ENCODE measurements at regions not wholly inside any gene's neighbourhood (a gene's known extent, or its start where the extent isn't known, plus 50 kb on each side); places are given as distances from the start of the nearest gene placed in this dataset.

DNA sequence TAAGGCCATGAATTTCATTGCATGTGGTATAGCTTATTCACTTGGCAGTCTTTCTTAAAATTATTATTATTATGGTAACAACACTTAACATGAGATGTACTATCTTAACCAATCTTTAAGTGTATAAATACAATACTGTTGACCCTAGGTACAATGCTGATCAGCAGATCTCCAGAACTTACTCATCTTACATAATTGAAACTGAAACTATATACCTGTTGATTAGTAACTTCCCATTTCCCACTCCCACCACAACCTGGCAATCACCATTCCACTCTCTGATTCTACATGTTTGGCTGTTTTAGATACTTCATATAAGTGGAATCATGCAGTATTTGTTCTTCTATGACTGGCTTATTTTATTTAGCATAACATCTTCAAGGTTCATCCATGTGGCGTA is 150.2 kb upstream of the POU2AF2 start:
- no peak for DNase-seq (ENCODE audit: low spot score)

DNA sequence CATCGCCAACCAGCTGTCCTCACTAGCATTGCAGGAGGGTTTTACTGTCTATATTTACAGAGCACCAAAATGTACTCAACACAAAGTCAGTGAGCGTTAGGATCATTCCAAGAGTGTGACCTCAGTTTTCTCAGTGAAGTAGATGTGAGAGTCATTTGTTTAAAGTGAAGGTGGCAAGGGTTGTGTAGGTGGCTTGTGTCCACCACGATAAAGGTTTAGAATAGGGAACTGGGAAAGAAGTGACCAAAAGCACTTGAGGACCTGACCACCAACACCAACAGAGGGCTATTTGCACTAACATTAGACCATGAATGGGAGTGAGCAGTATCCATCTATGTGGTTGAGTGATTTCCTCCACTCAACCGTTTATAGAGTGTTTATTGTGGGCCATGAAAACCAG is 152.5 kb upstream of the POU2AF2 start:
- DNase-seq (ENCODE audit: low spot score): no peak

DNA sequence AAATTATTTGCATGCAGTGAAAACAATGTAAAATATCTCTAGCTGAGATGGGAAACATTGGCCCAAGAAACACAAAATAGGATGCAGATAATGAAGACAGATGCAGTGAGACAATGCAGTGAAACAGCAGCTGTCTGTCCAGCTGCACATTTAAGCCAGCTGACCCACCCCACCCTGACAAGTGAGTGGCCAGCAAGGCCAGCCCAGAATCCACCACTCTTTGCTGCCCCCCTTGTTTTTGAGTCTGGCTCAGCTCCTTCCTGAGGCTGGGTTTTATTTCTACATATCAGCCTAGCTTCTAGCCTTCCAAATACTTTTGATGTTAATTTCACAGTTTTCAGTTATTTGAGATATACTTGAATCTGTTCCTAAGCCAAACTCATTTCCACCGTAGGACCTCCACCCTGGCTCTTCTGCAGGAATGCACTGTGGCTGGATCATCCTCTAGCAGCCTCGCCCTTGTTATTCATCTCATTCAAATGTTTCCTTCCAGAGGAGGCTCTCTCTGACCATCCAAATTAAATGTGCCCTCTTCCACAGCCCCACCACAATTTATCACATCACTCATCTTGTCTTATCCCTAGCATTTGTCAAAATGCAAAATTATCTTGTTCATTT is 154.1 kb upstream of the POU2AF2 start:
- no peak for DNase-seq (ENCODE audit: low spot score)

DNA sequence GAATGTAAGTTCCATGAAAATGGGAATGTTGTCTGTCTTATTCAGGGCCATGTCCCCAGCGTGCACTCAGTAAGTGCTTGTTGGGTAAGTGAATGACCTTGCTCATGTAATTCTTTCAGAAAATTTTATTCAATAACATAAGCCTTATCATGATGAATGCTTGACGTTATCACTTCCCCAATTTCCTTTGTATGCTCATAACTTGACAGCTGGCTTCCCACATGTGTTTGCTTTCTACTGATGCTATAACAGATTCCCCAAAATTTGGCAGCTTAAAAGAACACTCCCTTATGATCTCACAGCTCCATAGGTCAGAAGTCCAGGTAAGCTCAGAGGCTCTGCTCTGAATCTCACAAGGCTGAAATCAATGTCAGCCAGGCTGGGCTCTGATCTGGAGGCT is 155.8 kb upstream of the POU2AF2 start:
- no peak for DNase-seq (ENCODE audit: low spot score)

DNA sequence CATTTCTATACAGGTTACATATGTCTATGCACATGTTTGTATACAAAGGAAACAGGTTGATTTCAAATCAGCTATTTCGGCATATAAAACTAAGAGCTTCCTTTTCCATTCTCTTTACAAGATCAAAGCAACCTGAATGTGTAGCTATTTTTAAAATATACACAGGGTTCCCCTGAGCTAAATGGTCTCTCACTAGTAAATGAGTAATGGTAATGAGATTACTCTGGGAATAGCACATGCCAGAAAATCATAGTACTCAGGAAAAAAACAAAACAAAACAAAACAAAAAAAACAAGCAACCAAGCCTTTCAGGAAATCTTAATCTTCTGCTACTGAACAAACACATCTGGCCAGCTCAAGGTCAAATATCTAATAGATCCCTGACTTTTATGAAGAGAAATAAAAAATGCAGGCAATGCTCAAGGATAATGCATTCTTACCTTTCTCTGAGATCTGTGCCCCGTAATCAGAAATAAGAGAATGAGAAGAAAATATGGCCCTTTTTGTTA is 156.6 kb upstream of the POU2AF2 start:
- no peak for DNase-seq (ENCODE audit: low spot score)

DNA sequence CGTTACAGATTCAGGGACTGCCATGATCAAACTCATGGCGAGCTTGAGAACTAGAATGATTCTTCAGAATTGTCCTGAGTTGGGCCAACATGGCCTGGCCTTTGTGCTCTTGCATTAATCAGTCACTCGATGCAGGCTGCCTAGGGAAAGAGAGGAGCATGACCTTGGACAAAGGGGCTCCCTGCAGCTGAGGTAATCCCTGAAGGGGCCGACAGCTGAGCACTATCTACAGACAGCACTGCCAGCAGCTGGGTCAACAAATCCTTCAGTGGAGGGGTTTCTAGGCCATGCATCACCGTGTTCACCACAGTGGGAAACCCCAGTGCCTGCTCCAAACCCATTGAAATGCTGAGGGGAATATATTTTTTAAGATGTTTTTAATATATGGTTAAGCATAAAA is 159.5 kb upstream of the POU2AF2 start:
- no peak for DNase-seq (ENCODE audit: low spot score)

DNA sequence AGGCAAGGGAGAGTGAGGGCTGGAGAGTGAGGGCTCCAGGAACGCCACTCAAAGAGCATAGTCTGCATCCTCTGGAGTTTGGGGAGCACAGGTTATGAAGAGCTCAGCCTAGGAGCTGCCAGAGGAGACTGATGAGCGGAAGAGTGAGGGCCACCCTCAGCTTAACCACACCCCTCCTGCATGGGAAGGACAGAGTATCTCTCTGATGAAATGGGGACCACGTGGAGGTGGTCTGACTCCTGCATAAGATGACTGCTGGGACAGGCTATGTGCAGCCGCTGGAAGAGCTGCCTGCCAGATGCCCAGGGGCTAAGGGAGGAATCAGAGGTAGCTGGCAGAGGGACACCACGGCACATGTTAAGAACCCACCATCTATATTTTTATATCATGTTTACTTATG is 162.9 kb upstream of the POU2AF2 start:
- DNase-seq (ENCODE audit: low spot score): no peak

DNA sequence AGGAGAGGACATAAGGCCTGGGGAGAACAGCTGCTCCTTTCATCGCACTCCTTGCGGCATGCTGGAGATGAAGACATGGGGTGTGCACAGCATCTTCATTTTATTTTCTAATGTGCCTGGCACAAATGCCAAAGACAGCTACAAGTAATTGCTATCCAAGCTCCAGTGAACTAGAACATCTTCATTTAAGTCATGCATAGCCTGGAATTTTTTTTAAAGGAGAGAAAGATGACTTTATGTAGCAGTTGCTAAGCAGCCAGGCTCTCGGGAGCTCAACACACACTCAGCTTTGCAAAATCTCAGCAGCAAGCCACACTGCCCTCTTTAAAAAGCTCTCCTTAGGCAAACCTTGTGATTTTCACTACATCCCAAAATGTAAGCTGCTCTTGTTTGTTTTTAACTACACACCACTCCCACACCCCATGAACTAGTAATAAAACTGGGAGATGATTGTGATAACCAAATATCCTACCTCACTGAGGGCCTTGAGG is 164.5 kb upstream of the POU2AF2 start:
- no peak for DNase-seq (ENCODE audit: low spot score)

DNA sequence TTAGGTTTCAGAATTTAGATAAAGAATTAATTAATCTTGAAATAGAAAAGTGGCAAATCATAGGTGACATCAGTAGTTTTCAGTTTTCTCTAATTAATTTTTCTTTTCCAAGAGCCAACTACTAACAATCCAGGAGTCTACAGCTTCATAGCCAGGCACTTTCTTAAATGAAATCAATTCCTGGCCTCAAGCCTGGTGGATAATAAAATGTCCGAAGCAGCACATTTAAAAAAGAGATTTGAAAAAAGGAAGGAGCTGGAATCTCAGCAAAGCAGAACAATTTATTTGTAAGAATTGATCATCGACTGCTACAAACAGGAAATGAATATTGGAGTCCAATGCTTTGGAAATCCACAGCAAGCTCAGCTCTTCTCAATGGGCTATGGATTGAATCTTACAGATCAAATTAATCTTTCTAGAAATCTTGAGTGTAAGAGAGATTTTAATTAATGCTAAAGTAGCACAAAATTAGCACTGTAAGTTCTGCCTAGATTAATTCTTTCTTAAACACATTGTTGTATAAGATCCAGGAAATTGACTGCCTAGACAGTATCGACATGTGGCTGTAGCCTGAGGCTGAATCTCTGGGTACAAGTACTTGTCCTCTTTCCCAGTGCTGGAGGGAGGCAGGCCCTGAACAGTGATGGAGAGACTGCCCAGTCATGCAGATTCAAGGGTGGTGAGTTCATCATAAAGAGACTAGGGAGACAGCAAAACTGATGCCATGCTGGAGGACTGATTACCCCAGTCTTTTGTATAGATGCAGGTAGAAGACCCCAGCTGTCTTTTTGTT is 167.8 kb upstream of the POU2AF2 start:
- no peak for DNase-seq (ENCODE audit: low spot score)

DNA sequence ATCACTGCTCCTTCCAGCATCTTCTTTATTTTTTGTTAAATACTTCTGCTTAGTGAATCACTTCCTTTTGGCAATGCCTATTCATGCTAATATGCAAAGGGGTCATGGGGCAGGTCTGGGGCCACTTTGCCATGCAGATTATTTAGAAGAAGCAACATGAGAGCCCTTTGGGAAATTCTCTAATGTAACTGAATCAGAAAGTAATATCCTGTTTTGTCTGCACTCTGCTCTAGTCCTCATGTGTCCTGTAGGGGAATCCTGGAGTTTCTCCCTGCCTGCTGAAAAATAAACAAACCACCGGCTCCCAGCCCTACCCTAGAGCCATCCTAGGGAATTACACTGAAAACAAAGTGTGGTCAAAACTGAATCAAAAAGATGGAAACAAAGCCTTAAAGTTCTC is 176.5 kb upstream of the POU2AF2 start:
- DNase-seq (ENCODE audit: low spot score): peak; percentile 8

DNA sequence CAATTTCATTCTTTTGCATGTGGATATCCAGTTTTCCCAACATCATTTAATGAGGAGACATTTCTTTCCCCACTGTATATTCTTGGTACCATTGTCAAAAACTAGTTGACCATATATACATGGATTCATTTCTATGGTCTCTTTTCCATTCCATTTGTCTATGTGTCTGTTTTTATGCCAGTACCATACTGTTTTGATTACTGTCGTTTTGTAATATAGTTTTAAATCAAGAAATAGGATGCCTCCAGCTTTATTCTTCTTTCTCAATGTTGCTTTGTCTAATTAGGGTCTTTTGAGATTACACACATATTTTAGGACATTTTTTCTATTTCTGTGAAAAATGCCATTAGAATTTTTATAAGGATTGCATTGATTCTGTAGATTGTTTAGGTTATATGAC is 177.5 kb upstream of the POU2AF2 start:
- DNase-seq (ENCODE audit: low spot score): no peak

DNA sequence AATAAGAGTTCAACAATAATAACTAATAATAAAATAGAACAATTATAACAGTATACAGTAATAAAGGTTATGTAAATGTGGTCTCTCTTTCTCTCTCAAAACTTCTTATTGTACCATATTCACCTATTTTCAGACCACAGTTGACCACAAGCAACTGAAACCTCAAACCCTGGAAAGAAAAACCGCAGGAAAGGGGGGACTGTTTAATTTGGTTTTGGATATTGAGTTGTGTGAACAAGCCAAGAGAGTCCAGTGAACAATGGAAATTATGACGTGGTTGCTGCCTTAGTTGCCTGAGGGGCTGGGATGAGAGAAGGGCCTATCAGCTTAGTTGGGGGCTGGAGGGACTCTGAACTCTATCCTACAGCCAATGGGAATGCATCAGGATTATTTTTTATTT is 178.7 kb upstream of the POU2AF2 start:
- no peak for DNase-seq (ENCODE audit: low spot score)

DNA sequence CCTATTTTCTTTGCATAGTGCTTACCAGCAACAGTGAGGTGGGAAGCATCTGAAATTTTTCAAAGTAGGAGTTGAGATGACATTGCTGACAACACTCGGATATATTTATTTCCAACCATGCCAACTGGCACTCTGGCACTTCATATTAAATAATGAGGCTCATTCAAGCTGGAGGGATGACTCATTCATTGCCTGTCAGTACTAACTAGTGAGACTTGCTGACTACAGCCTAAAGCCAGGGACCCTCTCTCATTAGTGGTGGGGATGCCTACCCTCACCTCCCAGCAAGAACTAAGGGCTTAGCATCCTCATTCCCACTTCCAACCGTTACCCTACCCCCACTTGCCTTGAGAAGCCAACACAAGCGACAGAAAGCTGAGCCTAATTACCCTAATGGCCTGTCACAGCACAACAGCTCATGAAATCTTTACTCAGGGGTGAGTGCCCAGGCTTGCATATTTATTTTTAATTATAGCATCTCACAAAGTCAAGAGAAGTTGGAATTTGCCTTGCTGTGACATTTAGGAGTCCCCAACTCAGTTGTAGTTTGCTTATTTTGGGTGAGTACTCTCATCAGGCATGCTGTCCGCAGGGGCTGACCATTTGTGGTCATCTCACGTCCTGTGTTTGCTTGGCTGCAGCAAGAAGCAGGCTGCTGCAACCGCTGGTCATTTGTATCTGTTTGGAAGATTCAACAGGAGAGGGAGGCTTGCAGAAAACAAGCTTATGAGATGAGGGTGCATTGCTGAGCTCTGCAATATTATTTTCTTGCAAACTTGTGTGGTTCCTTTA is 181.6 kb upstream of the POU2AF2 start:
- no peak for DNase-seq (ENCODE audit: low spot score)

DNA sequence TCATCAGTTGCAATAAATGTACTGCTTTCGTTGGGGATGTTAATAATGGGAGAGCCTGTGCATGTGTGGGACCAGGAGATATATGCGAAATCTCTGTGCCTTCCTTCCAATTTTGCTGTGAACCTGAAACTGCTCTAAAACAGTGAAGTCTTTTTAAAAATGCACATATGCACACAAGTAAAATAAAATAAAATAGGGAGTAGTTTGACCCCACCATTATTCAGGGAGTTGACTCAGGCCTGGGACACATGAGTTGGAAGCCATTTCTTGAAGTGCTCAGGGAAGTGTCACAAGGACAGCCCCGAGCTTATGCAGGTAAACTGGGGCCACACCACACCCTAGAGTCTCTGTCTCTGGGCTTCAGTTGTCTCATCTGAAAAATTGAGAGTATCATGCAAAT is 183.1 kb upstream of the POU2AF2 start:
- no peak for DNase-seq (ENCODE audit: low spot score)

DNA sequence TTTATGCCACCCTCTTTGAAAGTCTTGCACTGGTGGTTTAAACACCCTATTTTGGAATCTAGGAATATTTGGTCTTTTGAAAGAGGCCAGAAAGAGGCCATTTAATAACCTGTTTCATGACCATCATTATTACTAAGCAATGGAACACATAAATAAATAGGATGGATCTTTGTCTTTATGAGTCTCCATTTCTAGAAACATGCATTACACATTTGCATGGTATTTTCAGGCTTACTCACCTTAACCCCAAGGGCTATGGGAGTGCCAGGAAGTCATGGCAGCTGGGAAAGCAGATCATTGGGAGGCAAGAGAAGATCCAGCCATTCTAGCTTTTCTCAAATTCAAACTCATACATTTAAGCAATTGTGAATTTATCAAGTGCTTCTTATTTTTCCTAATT is 185.8 kb upstream of the POU2AF2 start:
- DNase-seq (ENCODE audit: low spot score): no peak

DNA sequence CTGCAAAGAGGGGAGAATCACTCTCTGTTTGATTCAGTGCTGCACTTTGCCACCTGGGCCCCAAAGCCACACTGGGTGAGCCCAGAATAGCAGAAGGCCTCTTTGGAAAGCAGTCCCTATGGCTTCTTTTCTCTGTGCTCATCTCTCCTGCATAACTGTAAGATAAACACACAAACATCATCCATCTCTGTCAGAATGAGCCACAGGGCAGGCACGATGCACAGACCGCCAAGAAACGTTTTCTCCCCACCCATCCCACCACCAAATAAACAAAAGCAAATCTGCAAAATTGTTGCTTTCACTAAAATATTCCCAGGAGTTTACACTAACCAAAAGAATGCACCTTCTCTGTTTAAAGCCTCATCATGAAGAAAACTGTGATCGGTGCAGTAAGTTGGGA is 196.4 kb upstream of the POU2AF2 start:
- no peak for DNase-seq (ENCODE audit: low spot score)

DNA sequence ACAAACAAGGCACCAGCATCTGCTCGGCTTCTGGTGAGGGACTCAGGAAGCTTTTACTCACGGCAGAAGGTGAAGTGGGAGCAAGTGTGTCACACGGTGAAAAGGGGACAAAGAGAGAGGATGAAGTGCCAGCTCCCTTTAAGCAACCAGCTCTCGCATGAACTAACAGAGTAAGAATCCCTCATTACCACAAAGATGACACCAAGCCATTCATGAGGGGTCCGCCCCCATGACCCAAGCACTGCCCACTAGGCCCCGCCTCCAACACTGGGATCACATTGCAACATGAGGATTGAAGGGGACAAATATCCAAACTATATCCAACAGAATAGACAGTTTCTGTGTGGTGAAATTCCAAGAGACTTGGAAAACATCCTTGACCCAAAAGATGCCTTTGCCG is 198.2 kb upstream of the POU2AF2 start:
- DNase-seq (ENCODE audit: low spot score): no peak

DNA sequence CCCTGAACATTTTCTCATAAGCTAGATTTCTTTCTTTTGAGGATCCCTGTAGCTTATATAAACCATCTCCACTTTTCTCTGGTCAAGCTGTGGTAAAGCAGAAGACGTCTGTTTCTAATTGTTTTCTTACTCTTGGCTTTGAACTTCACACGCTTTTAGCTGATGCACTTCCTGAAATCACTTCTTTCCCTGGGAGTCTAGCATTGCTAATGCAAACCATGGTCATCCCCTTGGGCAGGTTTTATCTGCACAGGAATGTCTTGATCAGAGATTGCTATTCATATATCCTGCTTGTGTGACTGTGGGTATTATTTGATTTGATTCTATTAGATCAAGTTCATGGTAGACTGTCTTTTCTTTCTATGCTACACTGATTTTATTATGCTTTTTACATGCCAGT is 199.2 kb upstream of the POU2AF2 start:
- no peak for DNase-seq (ENCODE audit: low spot score)

DNA sequence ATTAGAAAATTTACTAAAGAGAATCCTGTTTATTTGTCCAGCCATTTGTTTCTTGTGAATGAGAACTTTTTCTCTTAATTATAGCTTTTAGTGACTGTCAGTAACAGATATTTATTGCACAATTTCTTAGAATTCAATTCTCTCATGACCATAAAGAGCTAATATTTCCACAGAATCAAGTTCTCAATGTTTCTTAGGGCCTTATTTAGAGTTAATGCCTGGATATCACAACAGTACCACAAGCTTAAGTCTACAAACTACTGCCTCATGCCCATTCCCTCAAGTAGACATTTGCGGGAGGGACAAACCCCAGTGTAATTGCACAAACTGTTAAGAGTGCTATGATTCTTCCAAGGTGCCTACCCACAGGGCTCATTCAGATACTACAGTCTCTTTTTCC is 199.7 kb upstream of the POU2AF2 start:
- no peak for DNase-seq (ENCODE audit: low spot score)

DNA sequence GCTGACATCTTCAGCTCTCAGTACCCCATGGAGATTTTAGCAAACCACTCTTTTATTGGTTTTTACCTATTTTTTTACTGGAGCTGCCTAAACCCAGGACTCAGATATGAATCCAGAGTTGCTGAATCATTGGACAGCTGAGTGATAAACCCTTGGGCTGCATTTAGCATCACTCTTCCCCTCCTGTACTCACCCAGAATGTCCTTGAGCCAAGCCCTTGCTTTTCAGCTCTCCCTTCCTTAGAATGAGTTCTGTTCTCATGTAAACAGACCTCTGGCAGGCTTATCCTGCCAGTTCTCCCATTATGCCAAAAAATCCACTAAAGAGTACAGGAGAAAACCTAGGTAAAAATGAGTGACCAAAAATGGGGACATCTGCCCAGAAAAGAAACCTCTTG is 200.1 kb upstream of the POU2AF2 start:
- DNase-seq (ENCODE audit: low spot score): no peak

DNA sequence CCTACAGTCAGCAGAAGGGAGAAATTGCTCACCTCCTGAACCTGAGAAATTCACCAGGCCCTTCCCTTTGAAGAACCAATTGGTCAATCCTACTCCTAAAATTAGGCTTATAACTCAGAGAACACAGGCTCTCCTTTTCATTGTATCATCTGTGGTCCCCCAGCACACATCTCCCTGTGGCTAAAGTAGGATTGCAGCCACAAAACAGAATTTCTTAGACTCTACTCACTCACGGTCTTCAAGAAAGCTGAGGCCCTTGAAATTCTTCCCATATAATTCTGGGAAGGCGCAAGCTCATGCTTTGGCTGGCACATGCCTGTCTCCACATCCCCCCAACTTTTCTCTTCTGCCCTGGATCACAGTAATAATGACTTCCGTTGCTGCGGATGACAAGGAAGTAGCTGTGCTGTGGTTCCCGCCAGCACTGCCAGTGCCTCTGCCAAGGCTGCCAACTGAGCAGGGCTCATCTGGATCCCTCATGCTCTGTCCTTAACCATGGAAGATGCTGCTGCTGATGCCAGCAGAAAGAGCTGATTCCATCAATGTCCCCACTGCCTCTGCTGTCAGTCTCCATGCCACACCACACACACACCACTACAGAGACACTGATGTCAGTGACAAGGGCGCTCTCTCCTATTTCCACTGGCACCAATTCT is 200.6 kb upstream of the POU2AF2 start:
- DNase-seq (ENCODE audit: low spot score): no peak

DNA sequence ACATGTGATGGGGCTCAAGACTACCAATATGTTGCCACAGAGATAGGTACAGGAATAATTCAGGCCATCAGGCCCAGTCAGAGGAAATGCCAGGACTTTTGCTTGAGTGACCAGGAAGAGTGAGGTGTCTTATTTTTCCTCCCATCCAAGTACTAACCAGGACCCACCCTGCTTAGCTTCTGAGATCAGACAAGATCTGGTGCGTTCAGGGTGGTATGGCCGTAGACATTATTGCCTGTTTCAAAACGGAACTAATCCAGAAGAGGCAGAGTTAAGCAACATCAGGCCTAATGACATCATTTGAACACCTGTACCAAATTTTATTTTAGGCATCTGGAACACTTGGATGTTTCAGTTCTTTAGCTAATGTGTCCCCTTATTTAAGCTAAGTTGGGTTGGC is 205.5 kb upstream of the POU2AF2 start:
- no peak for DNase-seq (ENCODE audit: low spot score)

Measured in HuH-7 (cell line).